Left ventricle myocardium inferior (tissue), 1 donor: ENCODE measurements at regions not wholly inside any gene's neighbourhood (a gene's known extent, or its start where the extent isn't known, plus 50 kb on each side); places are given as distances from the start of the nearest gene placed in this dataset.
A peak's percentile ranks its signal among the peaks of the same experiment; 100 is the strongest.

Source experiments
- DNase-seq: peaks from one replicate; pipeline ENCODE4 v3.0.0-alpha.2; 2020
- H3K27ac ChIP-seq: fragments of 200-600 bp; replicated peaks from 2 replicates; pipeline ENCODE4 v1.8.0; 2021
- H3K27me3 ChIP-seq: fragments of 200-600 bp; 2 replicates; pipeline ENCODE4 v1.8.0; 2021; ENCODE audit warnings: low read depth
- H3K36me3 ChIP-seq: fragments of 200-600 bp; 2 replicates; pipeline ENCODE4 v1.8.0; 2021
- H3K4me1 ChIP-seq: fragments of 200-600 bp; 2 replicates; pipeline ENCODE4 v1.8.0; 2021
- H3K4me3 ChIP-seq: fragments of 200-600 bp; 2 replicates; pipeline ENCODE4 v1.8.0; 2021; ENCODE audit warnings: mild to moderate bottlenecking, moderate library complexity
- H3K9me3 ChIP-seq: fragments of 200-600 bp; replicated peaks from 2 replicates; pipeline ENCODE4 v1.8.0; 2021
- intact Hi-C: fragments of 100-400 bp; cut with micrococcal nuclease; formaldehyde crosslinking; loops from one replicate; pipeline ENCODE4 v1.11.0; 2022
- TF ChIP-seq, protein P1 (sequence below): fragments of 200-600 bp; IDR thresholded peaks from 2 replicates; pipeline ENCODE4 v1.8.0; 2021; ENCODE audit warnings: antibody characterized with exemption, mild to moderate bottlenecking, borderline replicate concordance
- donor health status: DM: no; HTN: yes; CAD: no; lungs with severe emphysema.

DNA sequence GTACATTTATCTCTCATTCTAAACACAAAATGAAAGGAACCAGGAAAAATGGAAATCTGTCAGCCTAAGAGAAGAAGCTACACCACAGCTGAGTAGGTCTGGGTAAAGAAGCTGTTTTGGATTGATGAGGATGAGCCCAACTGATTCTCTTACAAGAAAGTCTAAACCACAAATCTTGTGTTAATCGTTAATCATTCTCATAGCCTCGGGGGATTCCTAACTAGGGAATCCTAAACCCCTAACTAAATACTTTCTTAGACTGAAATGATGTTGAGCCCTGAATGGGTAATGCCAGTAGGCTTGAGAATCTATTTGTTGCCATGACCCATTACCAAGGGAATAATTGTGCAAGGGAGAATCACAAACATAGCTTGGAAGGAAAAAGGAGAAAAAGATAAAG, 327.5 kb upstream of the SPRY2 start:
- Histone ChIP-seq H3K4me1 (peaks cover 12% of the 10 kb centered on the region), H3K9me3 (peaks cover 34% of the 10 kb centered on the region), H3K36me3 (no peaks in the 10 kb centered on the region), H3K27ac (peak overlapping the region; percentile 23), H3K27me3 (no peaks in the 10 kb centered on the region), H3K4me3 (no peak overlapping the region)
- TF ChIP-seq, protein P1, sequence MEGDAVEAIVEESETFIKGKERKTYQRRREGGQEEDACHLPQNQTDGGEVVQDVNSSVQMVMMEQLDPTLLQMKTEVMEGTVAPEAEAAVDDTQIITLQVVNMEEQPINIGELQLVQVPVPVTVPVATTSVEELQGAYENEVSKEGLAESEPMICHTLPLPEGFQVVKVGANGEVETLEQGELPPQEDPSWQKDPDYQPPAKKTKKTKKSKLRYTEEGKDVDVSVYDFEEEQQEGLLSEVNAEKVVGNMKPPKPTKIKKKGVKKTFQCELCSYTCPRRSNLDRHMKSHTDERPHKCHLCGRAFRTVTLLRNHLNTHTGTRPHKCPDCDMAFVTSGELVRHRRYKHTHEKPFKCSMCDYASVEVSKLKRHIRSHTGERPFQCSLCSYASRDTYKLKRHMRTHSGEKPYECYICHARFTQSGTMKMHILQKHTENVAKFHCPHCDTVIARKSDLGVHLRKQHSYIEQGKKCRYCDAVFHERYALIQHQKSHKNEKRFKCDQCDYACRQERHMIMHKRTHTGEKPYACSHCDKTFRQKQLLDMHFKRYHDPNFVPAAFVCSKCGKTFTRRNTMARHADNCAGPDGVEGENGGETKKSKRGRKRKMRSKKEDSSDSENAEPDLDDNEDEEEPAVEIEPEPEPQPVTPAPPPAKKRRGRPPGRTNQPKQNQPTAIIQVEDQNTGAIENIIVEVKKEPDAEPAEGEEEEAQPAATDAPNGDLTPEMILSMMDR, result no peak
- intact Hi-C loops, result no loop called here
- DNase-seq, result no peak

GRCh38 chr13:80666782-80667552, 326.0 kb upstream of the SPRY2 start:
- no peaks in the 10 kb centered on the region for H3K36me3 ChIP-seq
- no peak for DNase-seq
- intact Hi-C loops, result no loop called here
- no peak overlapping the region for H3K4me3 ChIP-seq
- H3K4me1 ChIP-seq, result peaks cover 12% of the 10 kb centered on the region
- H3K27me3 ChIP-seq, result no peaks in the 10 kb centered on the region
- H3K9me3 ChIP-seq, result peaks cover 28% of the 10 kb centered on the region
- peak overlapping the region; percentile 50 for H3K27ac ChIP-seq
- TF ChIP-seq, protein P1, result no peak

DNA sequence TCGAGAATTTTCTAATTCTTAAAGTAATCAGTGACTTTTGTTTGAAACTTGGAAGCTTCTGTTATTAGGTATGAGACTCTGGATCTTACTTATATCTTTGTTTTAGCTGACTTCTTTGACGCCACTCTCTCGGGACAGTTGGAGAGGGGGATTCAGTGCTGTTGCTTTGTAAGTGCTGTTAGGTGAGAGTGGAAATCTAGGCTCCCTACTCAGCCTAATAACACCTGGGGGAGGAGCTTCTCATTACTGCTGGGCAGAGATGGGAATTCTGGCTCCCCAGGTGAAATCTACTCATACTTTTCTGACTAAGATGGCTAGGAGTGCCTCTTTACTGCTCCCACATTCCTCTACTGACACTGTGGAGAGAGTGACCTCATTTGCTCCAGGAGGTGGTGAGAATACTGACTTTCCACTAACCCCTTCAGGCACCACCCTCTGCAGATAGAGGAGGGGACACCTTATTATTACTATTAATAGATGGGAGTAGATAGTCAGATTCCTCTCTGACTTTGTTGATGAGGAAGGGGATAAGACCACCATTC, 324.9 kb upstream of the SPRY2 start:
- H3K27me3 ChIP-seq, result no peaks in the 10 kb centered on the region
- peaks cover 22% of the 10 kb centered on the region for H3K9me3 ChIP-seq
- intact Hi-C loops, result no loop called here
- DNase-seq, result no peak
- H3K36me3 ChIP-seq, result no peaks in the 10 kb centered on the region
- H3K4me3 ChIP-seq, result no peak overlapping the region
- H3K4me1 ChIP-seq, result peaks cover 12% of the 10 kb centered on the region
- H3K27ac ChIP-seq, result peak overlapping the region; percentile 50
- TF ChIP-seq, protein P1, result no peak

GRCh38 chr13:80664950-80665349, 324.0 kb upstream of the SPRY2 start:
- H3K4me1 ChIP-seq, result peaks cover 12% of the 10 kb centered on the region
- peaks cover 22% of the 10 kb centered on the region for H3K9me3 ChIP-seq
- H3K27me3 ChIP-seq, result no peaks in the 10 kb centered on the region
- intact Hi-C loops, result no loop called here
- H3K36me3 ChIP-seq, result no peaks in the 10 kb centered on the region
- TF ChIP-seq, protein P1, result no peak
- DNase-seq, result no peak
- H3K4me3 ChIP-seq, result no peak overlapping the region
- H3K27ac ChIP-seq, result no peak overlapping the region

DNA sequence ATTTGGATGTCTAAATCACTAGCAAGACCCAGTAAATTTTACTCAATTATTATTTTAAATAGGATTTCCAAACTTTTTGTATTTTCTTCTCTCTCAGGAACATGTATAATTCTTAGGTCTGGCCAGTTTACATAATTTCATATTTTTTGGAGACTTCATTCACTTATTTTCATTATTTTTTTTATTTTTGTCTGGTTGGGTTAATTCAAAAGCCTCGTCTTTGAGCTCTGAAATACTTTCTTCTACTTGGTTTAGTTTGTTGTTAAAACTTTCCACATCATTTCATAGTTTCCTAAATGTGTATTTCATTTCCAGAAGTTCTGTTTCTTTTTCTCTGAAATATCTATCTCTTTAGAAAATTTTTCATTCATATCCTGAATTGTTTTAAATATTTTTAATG, 322.9 kb upstream of the SPRY2 start:
- no peak overlapping the region for H3K4me3 ChIP-seq
- peaks cover 28% of the 10 kb centered on the region for H3K9me3 ChIP-seq
- intact Hi-C loops, result no loop called here
- H3K27ac ChIP-seq, result no peak overlapping the region
- peaks cover 6% of the 10 kb centered on the region for H3K4me1 ChIP-seq
- H3K36me3 ChIP-seq, result no peaks in the 10 kb centered on the region
- H3K27me3 ChIP-seq, result no peaks in the 10 kb centered on the region
- DNase-seq, result no peak
- TF ChIP-seq, protein P1, result no peak
